GM21717 (cell line): ENCODE measurements at regions not wholly inside any gene's neighbourhood (a gene's known extent, or its start where the extent isn't known, plus 50 kb on each side); places are given as distances from the start of the nearest gene placed in this dataset.
"Not testable (repeated sequence)": the region's sequence is repeated elsewhere in the genome, so short reads cannot be mapped to it uniquely, and the experiment has no call there.

ENCODE experiments used
- ATAC-seq: cut with Tn5 transposase; IDR thresholded peaks from one replicate; pipeline ENCODE4 v1.9.1; 2021; ENCODE audit warnings: mild to moderate bottlenecking, moderate library complexity; ENCODE audit not compliant: unreplicated experiment

- no peak for ATAC-seq
Measured at GRCh38 chr11:122404571-122404970, 251.0 kb upstream of the UBASH3B start.

DNA sequence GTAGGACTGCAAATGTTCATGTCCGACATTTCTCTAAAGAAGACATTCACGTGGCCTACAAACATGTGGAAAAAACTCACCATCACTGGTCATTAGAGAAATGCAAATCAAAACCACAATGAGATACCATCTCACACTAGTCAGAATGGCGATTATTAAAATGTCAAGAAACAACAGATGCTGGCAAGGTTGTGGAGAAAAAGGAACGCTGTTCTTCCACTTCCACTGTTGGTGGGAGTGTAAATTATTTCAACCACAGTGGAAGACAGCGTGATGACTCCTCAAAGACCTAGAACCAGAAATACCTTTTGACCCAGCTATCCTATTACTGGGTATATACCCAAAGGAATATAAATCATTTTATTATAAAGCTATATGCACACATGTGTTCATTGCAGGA, 253.9 kb upstream of the UBASH3B start:
- ATAC-seq, result not testable (repeated sequence)

GRCh38 chr11:122399375-122399774, 256.1 kb upstream of the UBASH3B start:
- ATAC-seq, result no peak

DNA sequence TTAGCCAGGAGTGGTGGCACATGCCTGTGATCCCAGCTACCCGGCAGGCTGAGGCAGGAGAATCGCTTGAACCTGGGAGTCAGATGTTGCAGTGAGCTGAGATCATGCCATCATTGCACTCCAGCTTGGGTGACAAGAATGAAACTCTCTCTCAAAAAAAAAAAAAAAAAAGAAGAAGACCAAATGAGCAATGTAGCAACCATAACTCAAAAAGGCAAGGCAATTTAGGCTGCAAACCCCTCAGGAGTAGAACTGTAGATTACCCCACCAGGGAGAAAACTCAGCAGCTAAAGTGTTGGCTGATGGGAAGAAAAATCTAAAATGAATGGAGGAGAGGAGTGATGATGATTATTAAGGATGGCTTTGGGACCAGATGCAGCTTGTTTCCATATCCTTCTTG, 256.7 kb upstream of the UBASH3B start:
- ATAC-seq, result no peak

GRCh38 chr11:122398167-122398566, 257.4 kb upstream of the UBASH3B start:
- ATAC-seq, result no peak

DNA sequence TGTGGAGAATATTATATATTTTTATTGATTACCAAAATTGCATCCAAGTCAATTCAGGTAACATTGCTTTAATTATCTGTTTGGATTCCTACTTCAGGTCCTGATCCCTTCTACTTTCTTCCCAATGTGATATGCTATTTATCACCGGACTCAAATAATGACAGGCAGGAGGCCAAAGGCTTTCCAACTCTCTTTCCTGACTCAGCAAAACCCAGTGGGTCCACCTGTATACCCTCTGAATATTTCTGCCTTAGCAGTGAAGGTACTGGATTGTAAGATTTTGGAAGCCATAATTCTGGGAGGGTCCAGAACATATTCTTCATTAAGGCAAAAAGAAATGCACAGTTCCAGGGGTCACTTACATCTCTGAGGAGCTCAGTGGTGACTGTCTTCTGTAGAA, 260.2 kb upstream of the UBASH3B start:
- ATAC-seq, result no peak

- no peak for ATAC-seq
Measured at GRCh38 chr11:122394313-122394712, 261.2 kb upstream of the UBASH3B start.

GRCh38 chr11:122393209-122393860, 262.2 kb upstream of the UBASH3B start:
- ATAC-seq, result no peak

DNA sequence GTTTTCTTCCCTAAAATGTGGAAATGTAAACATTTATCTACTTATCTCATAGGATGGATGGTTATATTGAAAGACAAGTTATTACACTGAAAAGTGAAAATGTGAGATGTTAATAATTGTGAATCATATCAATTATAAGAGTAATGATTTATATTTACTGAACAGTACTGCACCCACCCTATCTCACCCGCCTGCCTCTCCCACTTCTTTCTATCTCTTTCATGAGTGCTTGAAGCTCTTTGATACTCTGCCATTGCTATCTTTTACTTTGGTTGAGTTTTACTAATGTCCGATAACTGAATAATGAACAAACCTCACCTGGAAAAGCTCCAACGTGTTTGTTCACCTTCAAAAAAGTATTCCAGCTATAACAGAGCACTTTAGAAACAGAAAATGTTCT, 263.0 kb upstream of the UBASH3B start:
- ATAC-seq, result no peak

- ATAC-seq, result no peak
Measured at GRCh38 chr11:122391049-122391448, 264.5 kb upstream of the UBASH3B start.

DNA sequence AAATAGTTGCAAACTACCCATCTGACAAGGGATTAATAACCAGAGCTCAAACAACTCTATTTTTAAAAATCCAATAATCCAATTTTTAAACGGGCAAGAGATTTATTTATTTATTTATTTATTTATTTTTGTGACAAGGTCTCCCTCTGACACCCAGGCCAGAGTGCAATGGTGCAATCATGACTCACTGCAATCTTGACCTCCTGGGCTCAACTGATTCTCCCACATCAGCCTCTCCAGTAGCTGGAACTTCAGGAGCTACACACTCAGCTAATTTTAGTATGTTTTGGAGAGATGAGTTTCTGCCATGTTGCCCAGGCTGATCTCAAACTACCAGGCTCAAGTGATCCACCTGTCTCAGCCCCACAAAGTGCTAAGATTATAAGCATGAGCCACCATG, 267.2 kb upstream of the BLID start:
- no peak for ATAC-seq

GRCh38 chr11:122375687-122376399, 259.8 kb upstream of the BLID start:
- no peak for ATAC-seq

DNA sequence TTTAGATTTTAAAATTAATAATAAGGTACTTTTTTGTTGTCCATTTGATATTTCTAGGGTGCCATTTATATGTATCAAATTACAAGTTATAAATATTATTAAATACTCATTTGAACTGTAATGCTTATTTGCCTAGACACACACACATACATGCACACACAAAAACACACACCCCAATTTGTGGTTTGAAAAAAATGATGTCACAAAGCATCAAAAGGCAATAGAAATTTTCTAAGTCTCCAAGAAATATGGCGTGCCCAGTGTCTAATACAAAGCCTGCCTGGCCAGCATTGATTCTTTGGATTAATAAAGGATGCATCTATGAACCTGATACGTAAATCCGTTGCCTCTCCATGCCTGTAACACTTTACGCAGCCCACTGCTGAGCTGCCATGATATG, 252.8 kb upstream of the BLID start:
- no peak for ATAC-seq

DNA sequence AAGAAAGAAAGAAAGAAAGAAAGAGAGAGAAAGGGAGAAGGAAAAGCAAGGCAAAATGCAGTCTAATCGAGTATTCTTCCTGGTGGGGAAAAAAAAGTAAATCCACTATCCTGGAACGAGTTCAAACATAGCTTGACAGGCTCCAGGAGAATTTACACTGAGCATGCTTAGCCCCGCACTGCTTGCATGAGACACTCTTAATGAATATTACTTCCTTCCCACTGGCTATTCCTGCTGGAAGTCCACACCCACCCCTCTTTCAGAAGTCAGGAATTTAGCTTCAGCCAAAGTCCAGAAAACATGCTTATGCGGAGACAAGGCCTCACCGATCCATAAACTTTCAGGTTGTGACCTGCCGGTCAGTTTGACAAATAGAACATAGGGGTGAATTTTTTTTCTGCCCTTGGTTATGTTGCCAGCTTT, 251.8 kb upstream of the BLID start:
- no peak for ATAC-seq

- no peak for ATAC-seq
Measured at GRCh38 chr11:122365610-122366360, 249.8 kb upstream of the BLID start.

GRCh38 chr11:122363296-122363695, 247.3 kb upstream of the BLID start:
- no peak for ATAC-seq

- no peak for ATAC-seq
Measured at GRCh38 chr11:122362381-122362780, 246.4 kb upstream of the BLID start.

DNA sequence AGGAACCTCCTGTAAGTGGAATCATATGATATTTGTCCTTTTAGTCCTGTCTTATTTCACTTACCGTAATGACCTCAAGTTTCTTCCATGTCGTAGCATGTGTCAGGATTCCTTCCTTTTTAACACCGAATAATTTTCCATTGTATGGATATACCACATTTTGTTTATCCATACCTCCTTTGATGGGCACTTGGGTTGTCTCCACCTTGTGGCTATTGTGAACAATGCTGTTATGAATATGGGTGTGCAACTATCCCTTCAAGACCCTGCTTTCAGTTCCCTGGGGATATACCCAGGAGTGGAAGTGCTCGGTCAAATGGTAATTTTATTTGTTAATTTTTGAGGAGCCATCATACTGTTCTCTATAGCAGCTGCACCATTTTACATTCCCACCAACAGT, 244.9 kb upstream of the BLID start:
- no peak for ATAC-seq

DNA sequence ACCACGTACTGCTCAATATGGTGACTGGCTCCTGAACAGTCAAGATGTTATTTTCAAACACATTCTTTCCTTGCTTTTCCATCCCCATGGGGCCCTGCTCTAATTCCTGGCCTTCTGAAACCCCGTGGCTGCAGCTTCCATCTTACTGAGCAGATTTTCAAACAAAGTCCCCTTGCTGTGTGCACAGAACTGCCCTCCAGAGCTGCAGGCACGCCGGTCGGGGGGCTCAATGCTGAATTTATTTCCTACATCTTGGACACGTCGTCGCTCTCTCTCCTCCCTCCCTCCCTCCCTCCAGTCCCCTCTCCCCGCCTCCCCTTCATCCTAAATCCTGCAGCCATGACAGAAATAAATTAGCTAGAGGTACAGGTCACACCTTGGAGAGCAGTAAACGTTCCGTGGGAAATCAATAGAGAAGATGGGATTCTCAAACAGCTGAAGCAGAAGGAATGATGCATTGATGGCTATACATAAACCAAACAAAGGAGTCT, 243.1 kb upstream of the BLID start:
- no peak for ATAC-seq

GRCh38 chr11:122358292-122358691, 242.3 kb upstream of the BLID start:
- no peak for ATAC-seq

- no peak for ATAC-seq
Measured at GRCh38 chr11:122355968-122356367, 240.0 kb upstream of the BLID start.
